Endothelial cell of umbilical vein (primary cell): ENCODE measurements at regions not wholly inside any gene's neighbourhood (a gene's known extent, or its start where the extent isn't known, plus 50 kb on each side); places are given as distances from the start of the nearest gene placed in this dataset.

ENCODE experiments used
- BruUV-seq: library from RNA; stranded (reverse); fragments of 400-500 nt; replicated peaks from 2 replicates; lab custom pipeline; 2021; lab: Mats Ljungman, UMichigan
- CTCF ChIA-PET: fragments of 300-600, 350-600 bp; sonication (Branson Sonifier 250); formaldehyde crosslinking; loops from one replicate; lab custom pipeline; 2021; ENCODE audit warnings: antibody characterized with exemption, inconsistent platforms; lab: Charles Lee
- POLR2A ChIA-PET: fragments of 300-600, 350-600 bp; sonication (Branson Sonifier 250); formaldehyde crosslinking; loops from one replicate; lab custom pipeline; 2021; ENCODE audit warnings: antibody characterized with exemption, inconsistent platforms; lab: Charles Lee
- DNase-seq: peaks from one replicate; pipeline ENCODE4 v3.0.0-alpha.2; 2011; ENCODE audit warnings: low read depth, low spot score
- FAIRE-seq: peaks from 2 replicates; lab custom pipeline; 2011; peaks lifted over from hg19 to GRCh38; lab: Jason Lieb, UNC
- H2AFZ ChIP-seq: 2 replicates; pipeline ENCODE4 v1.6.0; 2012; ENCODE audit warnings: low read depth, low read length, control low read depth, inconsistent platforms
- H3K27ac ChIP-seq: 2 replicates; pipeline ENCODE4 v1.5.1; 2011; ENCODE audit warnings: low read depth, mild to moderate bottlenecking, control low read depth, low read length, moderate library complexity; ENCODE audit not compliant: insufficient read depth
- H3K27me3 ChIP-seq, 2 experiments: 2 replicates each; pipeline versions ENCODE4 v1.6.0 to v1.6.1; 2011; ENCODE audit warnings: low read length in 2 of 2, mixed read lengths in 1 of 2; ENCODE audit not compliant: control insufficient read depth in 2 of 2, insufficient read depth in 2 of 2
- H3K36me3 ChIP-seq, 2 experiments: 2 replicates in 1 of 2; 3 replicates in 1 of 2; pipeline ENCODE4 v1.5.1; 2011; ENCODE audit warnings: low read length in 2 of 2, mild to moderate bottlenecking in 1 of 2, moderate library complexity in 1 of 2; ENCODE audit not compliant: control insufficient read depth in 2 of 2, insufficient read depth in 2 of 2; ENCODE audit errors: extremely low read depth in 1 of 2
- H3K4me1 ChIP-seq: 3 replicates; pipeline ENCODE4 v1.5.1; 2011; ENCODE audit warnings: mild to moderate bottlenecking, low read length; ENCODE audit not compliant: control insufficient read depth, insufficient read depth; ENCODE audit errors: extremely low read depth
- H3K4me2 ChIP-seq: 2 replicates; pipeline ENCODE4 v1.6.1; 2011; ENCODE audit warnings: low read length, control low read depth, mixed read lengths; ENCODE audit not compliant: insufficient read depth
- H3K4me3 ChIP-seq, 3 experiments: fragments of 200-600 bp in 1 of 3; sonication (generic), shearing (Covaris generic) in 1 of 3; replicated peaks in 1 of 3; 2 replicates each; pipeline ENCODE4 v1.5.1; 2011 to 2016; ENCODE audit warnings: control low read depth in 3 of 3, low read length in 3 of 3, mild to moderate bottlenecking in 2 of 3, inconsistent platforms in 1 of 3, low read depth in 1 of 3, moderate library complexity in 1 of 3; ENCODE audit not compliant: insufficient read depth in 1 of 3
- H3K79me2 ChIP-seq: 2 replicates; pipeline ENCODE4 v1.6.0; 2012; ENCODE audit warnings: low read length, inconsistent platforms; ENCODE audit not compliant: control insufficient read depth, insufficient read depth
- H3K9ac ChIP-seq: replicated peaks from 2 replicates; pipeline ENCODE3; 2011; ENCODE audit warnings: low read length, control low read depth; ENCODE audit not compliant: insufficient read depth; ENCODE audit errors: extremely low read depth
- H3K9me1 ChIP-seq: replicated peaks from 3 replicates; pipeline ENCODE4 v1.6.0; 2011; ENCODE audit warnings: mild to moderate bottlenecking, low read length; ENCODE audit not compliant: control insufficient read depth, insufficient read depth; ENCODE audit errors: extremely low read depth
- H3K9me3 ChIP-seq: replicated peaks from 2 replicates; pipeline ENCODE4 v1.5.1; 2012; ENCODE audit warnings: low read length, inconsistent platforms; ENCODE audit not compliant: control insufficient read depth, insufficient read depth
- H4K20me1 ChIP-seq: replicated peaks from 2 replicates; pipeline ENCODE3; 2011; ENCODE audit warnings: mild to moderate bottlenecking, low read length; ENCODE audit not compliant: control insufficient read depth, insufficient read depth; ENCODE audit errors: extremely low read depth
- EZH2 ChIP-seq: IDR thresholded peaks from 2 replicates; pipeline ENCODE4 v1.6.1; 2012; ENCODE audit warnings: borderline replicate concordance, low read depth, mild to moderate bottlenecking, moderate library complexity, low read length, inconsistent platforms; ENCODE audit not compliant: severe bottlenecking
- FOS ChIP-seq: IDR thresholded peaks from 2 replicates; pipeline ENCODE4 v1.6.1; 2011; ENCODE audit warnings: mild to moderate bottlenecking, low read length, moderate library complexity, borderline replicate concordance; ENCODE audit not compliant: insufficient read depth
- GATA2 ChIP-seq: IDR thresholded peaks from 2 replicates; pipeline ENCODE4 v1.7.0; 2011; ENCODE audit warnings: low read depth, mild to moderate bottlenecking, moderate library complexity, mixed read lengths, low read length; ENCODE audit not compliant: insufficient read length, insufficient read depth
- JUN ChIP-seq: IDR thresholded peaks from 2 replicates; pipeline ENCODE4 v1.6.1; 2011; ENCODE audit warnings: borderline replicate concordance, low read depth; ENCODE audit not compliant: insufficient read length, insufficient read depth
- MYC ChIP-seq: IDR thresholded peaks from one replicate; pipeline ENCODE4 v1.6.1; 2011; ENCODE audit warnings: mild to moderate bottlenecking, low read depth, low read length
- POLR2A ChIP-seq: IDR thresholded peaks from 2 replicates; pipeline ENCODE4 v1.6.1; 2012; ENCODE audit warnings: low read depth, mild to moderate bottlenecking, control low read depth, low read length
- POLR2AphosphoS5 ChIP-seq: IDR thresholded peaks from 2 replicates; pipeline ENCODE4 v1.6.1; 2012; ENCODE audit warnings: low read depth, mild to moderate bottlenecking, control low read depth, low read length, moderate library complexity; ENCODE audit not compliant: insufficient read depth
- dilution Hi-C: fragments of 300-500 bp; cut with MboI; formaldehyde crosslinking; loops from one replicate; pipeline ENCODE4 v1.15.0; 2019; ENCODE audit warnings: low sequenced_read_pairs; ENCODE audit not compliant: extremely low pct_ligation_motif_present
- intact Hi-C: fragments of 100-400 bp; cut with micrococcal nuclease; formaldehyde crosslinking; loops from one replicate; pipeline ENCODE4 v1.10.0; 2022
- TF ChIP-seq, protein P1 (sequence below), 2 donors: IDR thresholded peaks; 1 replicate in 1 of 2; 2 replicates in 1 of 2; pipeline ENCODE4 v1.5.1; 2011; ENCODE audit warnings: low read length in 2 of 2, mild to moderate bottlenecking in 2 of 2, moderate library complexity in 2 of 2, control low read depth in 1 of 2, inconsistent platforms in 1 of 2, low read depth in 1 of 2; ENCODE audit not compliant: insufficient read depth in 1 of 2; ENCODE audit errors: extremely low read depth in 1 of 2
- TF ChIP-seq, protein P2 (sequence below): IDR thresholded peaks from 2 replicates; pipeline ENCODE4 v1.6.1; 2011; ENCODE audit not compliant: insufficient read depth, insufficient read length

DNA sequence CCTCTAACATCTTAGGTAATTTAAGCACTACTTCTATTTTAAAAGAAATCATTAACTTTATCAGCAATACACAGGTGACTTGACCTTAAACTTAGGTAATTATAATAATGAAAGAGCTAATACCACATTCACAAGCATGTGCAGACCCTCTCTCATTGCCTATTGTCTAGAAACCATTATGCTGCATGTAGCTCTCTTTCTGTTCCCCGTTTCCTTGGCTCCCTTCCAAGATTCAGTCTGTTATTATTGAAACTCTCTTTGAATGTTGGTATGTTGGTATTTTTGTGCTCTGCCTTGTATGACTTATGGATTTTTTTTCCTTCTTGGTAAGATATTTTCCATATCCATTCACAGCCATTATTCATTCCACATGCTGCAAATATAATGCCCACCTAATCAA, 201.2 kb downstream of the CDCA7 start:
- H3K4me2 ChIP-seq: no peak overlapping the region
- no peak overlapping the region for H3K4me3 ChIP-seq
- H3K9ac ChIP-seq: no peak overlapping the region
- H3K9me3 ChIP-seq: no peaks in the 10 kb centered on the region
- H3K27me3 ChIP-seq: peaks cover 7 to 25% of the 10 kb centered on the region in 2 experiments
- dilution Hi-C loops: no loop called here
- H3K9me1 ChIP-seq: no peaks in the 10 kb centered on the region
- no peak overlapping the region for H2AFZ ChIP-seq
- intact Hi-C loops: no loop called here
- H3K4me1 ChIP-seq: no peaks in the 10 kb centered on the region
- H3K36me3 ChIP-seq: no peaks in the 10 kb centered on the region
- no peaks in the 10 kb centered on the region for H3K79me2 ChIP-seq
- ChIA-PET POLR2A (no interaction called here), CTCF (interaction anchor here (1.3 kb wide), 1 partner anchor 13 kb away, joined by 4 read pairs; no protein-coding TSS in a partner anchor)
- H4K20me1 ChIP-seq: no peaks in the 10 kb centered on the region
- peak; percentile 61 for DNase-seq
- no peak overlapping the region for H3K27ac ChIP-seq
- TF ChIP-seq GATA2 (no peak), EZH2 (no peak), FOS (no peak), POLR2A (no peak), MYC (no peak), JUN (no peak), POLR2AphosphoS5 (no peak)
- TF ChIP-seq, protein P1, sequence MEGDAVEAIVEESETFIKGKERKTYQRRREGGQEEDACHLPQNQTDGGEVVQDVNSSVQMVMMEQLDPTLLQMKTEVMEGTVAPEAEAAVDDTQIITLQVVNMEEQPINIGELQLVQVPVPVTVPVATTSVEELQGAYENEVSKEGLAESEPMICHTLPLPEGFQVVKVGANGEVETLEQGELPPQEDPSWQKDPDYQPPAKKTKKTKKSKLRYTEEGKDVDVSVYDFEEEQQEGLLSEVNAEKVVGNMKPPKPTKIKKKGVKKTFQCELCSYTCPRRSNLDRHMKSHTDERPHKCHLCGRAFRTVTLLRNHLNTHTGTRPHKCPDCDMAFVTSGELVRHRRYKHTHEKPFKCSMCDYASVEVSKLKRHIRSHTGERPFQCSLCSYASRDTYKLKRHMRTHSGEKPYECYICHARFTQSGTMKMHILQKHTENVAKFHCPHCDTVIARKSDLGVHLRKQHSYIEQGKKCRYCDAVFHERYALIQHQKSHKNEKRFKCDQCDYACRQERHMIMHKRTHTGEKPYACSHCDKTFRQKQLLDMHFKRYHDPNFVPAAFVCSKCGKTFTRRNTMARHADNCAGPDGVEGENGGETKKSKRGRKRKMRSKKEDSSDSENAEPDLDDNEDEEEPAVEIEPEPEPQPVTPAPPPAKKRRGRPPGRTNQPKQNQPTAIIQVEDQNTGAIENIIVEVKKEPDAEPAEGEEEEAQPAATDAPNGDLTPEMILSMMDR (IDR thresholded peaks at IDR 0.05; ENCODE audit: extremely low read depth in 1 of 2, insufficient read depth in 1 of 2, low read depth in 1 of 2, low read length in 2 of 2): no peak
- TF ChIP-seq, protein P2, sequence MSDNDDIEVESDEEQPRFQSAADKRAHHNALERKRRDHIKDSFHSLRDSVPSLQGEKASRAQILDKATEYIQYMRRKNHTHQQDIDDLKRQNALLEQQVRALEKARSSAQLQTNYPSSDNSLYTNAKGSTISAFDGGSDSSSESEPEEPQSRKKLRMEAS: no peak
- FAIRE-seq: no peak
- no TSS peak for BruUV-seq
